Transverse colon (tissue), 4 donors: ENCODE measurements at regions not wholly inside any gene's neighbourhood (a gene's known extent, or its start where the extent isn't known, plus 50 kb on each side); places are given as distances from the start of the nearest gene placed in this dataset.

ENCODE experiments used
- DNase-seq: peaks from one replicate; pipeline ENCODE4 v3.0.0-alpha.2; 2019
- H3K27ac ChIP-seq, 4 donors: fragments of 200-600 bp; sonication (generic); 2 replicates each; pipeline ENCODE4 v1.5.1; 2016 to 2018; ENCODE audit warnings: inconsistent platforms in 4 of 4
- H3K27me3 ChIP-seq: fragments of 200-600 bp; sonication (generic); 2 replicates; pipeline ENCODE4 v1.5.1; 2017; ENCODE audit warnings: inconsistent platforms
- H3K36me3 ChIP-seq, 4 donors: fragments of 200-600 bp; sonication (generic); 2 replicates each; pipeline ENCODE4 v1.5.1; 2017 to 2019; ENCODE audit warnings: inconsistent platforms in 4 of 4
- H3K4me1 ChIP-seq, 4 donors: fragments of 200-600 bp; sonication (generic); 2 replicates each; pipeline ENCODE4 v1.5.1; 2017 to 2020; ENCODE audit warnings: inconsistent platforms in 4 of 4
- H3K4me3 ChIP-seq, 4 donors: fragments of 200-600 bp; sonication (generic); 1 replicate in 1 of 4; 2 replicates in 3 of 4; pipeline versions ENCODE4 v1.5.1 to v1.6.1; 2017 to 2019; ENCODE audit warnings: inconsistent platforms in 4 of 4
- H3K9me3 ChIP-seq, 2 donors: fragments of 200-600 bp; sonication (generic); 2 replicates each; pipeline ENCODE4 v1.5.1; 2017 to 2019; ENCODE audit warnings: inconsistent platforms in 2 of 2
- CTCF ChIP-seq, 5 experiments: fragments of 200-600 bp in 3 of 5; fragments of 450-650 bp in 2 of 5; sonication (generic) in 3 of 5; IDR thresholded peaks; 1 replicate in 2 of 5; 2 replicates in 3 of 5; pipeline ENCODE4 v1.5.1; 2016 to 2017; ENCODE audit warnings: antibody characterized with exemption in 5 of 5, inconsistent platforms in 3 of 5, mild to moderate bottlenecking in 2 of 5, moderate library complexity in 1 of 5
- EP300 ChIP-seq: sonication (generic); formaldehyde crosslinking; IDR thresholded peaks from one replicate; pipeline ENCODE4 v1.6.1; 2017; ENCODE audit warnings: antibody characterized with exemption, low read depth
- POLR2A ChIP-seq: fragments of 450-650 bp; IDR thresholded peaks from one replicate; pipeline ENCODE4 v1.6.1; 2016; ENCODE audit warnings: antibody characterized with exemption, mild to moderate bottlenecking, moderate library complexity
- POLR2AphosphoS5 ChIP-seq, 3 donors: sonication (generic); formaldehyde crosslinking; IDR thresholded peaks; one replicate each; pipeline ENCODE4 v1.6.1; 2016; ENCODE audit warnings: antibody characterized with exemption in 3 of 3
- WGBS, 2 donors: methylation state at CpG; one replicate each; pipeline ENCODE4 v1.1.5; 2018; ENCODE audit warnings: low coverage in 1 of 2; 5-methylcytosine and 5-hydroxymethylcytosine counted together
- in situ Hi-C, 4 donors: fragments of 200-750 bp; cut with MboI; loops; one replicate each; pipeline versions ENCODE4 v1.15.0 to v1.15.1; 2017; ENCODE audit warnings: low sequenced_read_pairs in 3 of 4, low pct_ligation_motif_present in 1 of 4, low pct_unique_long_range_greater_than_20kb in 1 of 4
- intact Hi-C: fragments of 100-400 bp; cut with DNase I; formaldehyde crosslinking; loops from one replicate; pipeline ENCODE4 v1.15.1; 2023; ENCODE audit warnings: low total_unique reads

- no peak overlapping the region for H3K27ac ChIP-seq
These were observed 129.3 kb upstream of the CTAGE1 start for GRCh38 chr18:22546905-22547570.

DNA sequence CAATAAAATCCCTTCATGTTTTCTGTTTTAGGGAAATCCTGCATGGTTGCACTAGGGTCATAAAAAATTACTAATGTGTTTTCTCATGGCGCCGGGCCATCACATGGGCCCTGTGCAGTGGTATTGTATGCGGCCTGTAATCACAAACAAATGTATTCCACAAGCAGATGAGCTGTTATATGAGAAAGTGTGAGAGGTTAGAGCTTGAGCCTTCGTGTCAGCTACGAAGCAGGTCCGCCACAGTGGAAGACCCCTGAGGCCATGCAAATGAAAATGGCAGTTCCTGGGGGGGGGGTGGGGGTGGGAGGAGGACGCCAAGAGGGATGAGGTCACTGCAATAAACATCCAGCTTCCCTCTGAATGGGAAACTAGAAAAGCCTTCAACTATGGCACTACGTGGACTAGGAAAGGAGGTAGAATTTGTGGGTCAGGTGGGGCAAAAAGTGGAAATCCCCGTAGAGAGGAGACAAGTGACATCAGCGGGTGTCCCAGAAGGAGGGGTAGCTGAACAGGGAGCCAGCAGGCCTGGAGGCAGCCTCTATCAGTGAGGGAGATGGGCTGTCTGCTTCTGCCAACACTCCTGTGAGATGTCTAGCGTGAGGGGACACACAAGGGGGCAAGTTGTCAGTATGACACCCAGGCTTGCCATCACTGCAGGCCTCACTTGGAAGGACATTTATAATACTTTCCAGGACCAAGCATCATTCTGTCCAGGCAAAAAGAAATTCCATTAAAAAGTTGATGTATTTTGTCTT lies 130.3 kb upstream of the CTAGE1 start:
- in situ Hi-C loops = no loop called here
- intact Hi-C loops = no loop called here
- Histone ChIP-seq H3K27me3 (no peaks in the 10 kb centered on the region), H3K27ac (no peak overlapping the region), H3K4me3 (no peak overlapping the region), H3K4me1 (no peaks in the 10 kb centered on the region), H3K36me3 (no peaks in the 10 kb centered on the region), H3K9me3 (no peaks in the 10 kb centered on the region)
- TF ChIP-seq POLR2AphosphoS5 (IDR thresholded peaks at IDR 0.05) (no peak), EP300 (no peak)
- no peak for DNase-seq
- 76% methylated on average over 11 of the region's 11 CpGs; no CpG with 5 or more reads in 1 of the 2 donors for WGBS, 2 donors

More at GRCh38 chr18:22546905-22547570, 129.3 kb upstream of the CTAGE1 start:
- H3K27me3 ChIP-seq = no peaks in the 10 kb centered on the region
- TF ChIP-seq CTCF (IDR thresholded peaks at IDR 0.05) (no peak), EP300 (no peak), POLR2AphosphoS5 (IDR thresholded peaks at IDR 0.05) (no peak), POLR2A (no peak)
- in situ Hi-C loops = no loop called here
- no peak for DNase-seq
- no peak overlapping the region for H3K4me3 ChIP-seq
- H3K9me3 ChIP-seq = no peaks in the 10 kb centered on the region
- H3K36me3 ChIP-seq = no peaks in the 10 kb centered on the region
- WGBS, 2 donors = 73 to 82% methylated on average over 10 of the region's 10 CpGs
- no peaks in the 10 kb centered on the region for H3K4me1 ChIP-seq
- intact Hi-C loops = no loop called here

- 87 to 88% methylated on average over 4 to 6 of the region's 6 CpGs for WGBS, 2 donors
- H3K4me3 ChIP-seq = no peak overlapping the region
- TF ChIP-seq POLR2AphosphoS5 (IDR thresholded peaks at IDR 0.05) = no peak
- TF ChIP-seq CTCF (IDR thresholded peaks at IDR 0.05) = no peak
- TF ChIP-seq POLR2A = no peak
- no peak for TF ChIP-seq EP300
- intact Hi-C loops (no loop called here), in situ Hi-C loops (no loop called here)
- H3K4me1 ChIP-seq = no peaks in the 10 kb centered on the region
- no peak for DNase-seq
- H3K36me3 ChIP-seq = no peaks in the 10 kb centered on the region
- no peaks in the 10 kb centered on the region for H3K9me3 ChIP-seq
- H3K27me3 ChIP-seq = no peaks in the 10 kb centered on the region
- H3K27ac ChIP-seq = no peak overlapping the region
These were observed 131.7 kb upstream of the CTAGE1 start for GRCh38 chr18:22549260-22549937.

GRCh38 chr18:22550366-22550765 lies 132.7 kb upstream of the CTAGE1 start:
- Histone ChIP-seq H3K4me3 (no peak overlapping the region), H3K27ac (no peak overlapping the region), H3K36me3 (no peaks in the 10 kb centered on the region), H3K4me1 (no peaks in the 10 kb centered on the region), H3K27me3 (no peaks in the 10 kb centered on the region), H3K9me3 (no peaks in the 10 kb centered on the region)
- in situ Hi-C loops (loop anchor here in 3 of 4 donors (10.0 to 25.0 kb wide), 7 partner anchors 88 to 988 kb away; partner anchors contain the start of gene GATA6 (in 3 of the 3)), intact Hi-C loops (no loop called here)
- TF ChIP-seq CTCF (IDR thresholded peaks at IDR 0.05) (no peak), EP300 (no peak), POLR2AphosphoS5 (IDR thresholded peaks at IDR 0.05) (no peak), POLR2A (no peak)
- no peak for DNase-seq
- 75% methylated on average over 2 of the region's 2 CpGs; no CpG with 5 or more reads in 1 of the 2 donors for WGBS, 2 donors
